ENCODE measurements at regions not wholly inside any gene's neighbourhood (a gene's known extent, or its start where the extent isn't known, plus 50 kb on each side); places are given as distances from the start of the nearest gene placed in this dataset.

DNA sequence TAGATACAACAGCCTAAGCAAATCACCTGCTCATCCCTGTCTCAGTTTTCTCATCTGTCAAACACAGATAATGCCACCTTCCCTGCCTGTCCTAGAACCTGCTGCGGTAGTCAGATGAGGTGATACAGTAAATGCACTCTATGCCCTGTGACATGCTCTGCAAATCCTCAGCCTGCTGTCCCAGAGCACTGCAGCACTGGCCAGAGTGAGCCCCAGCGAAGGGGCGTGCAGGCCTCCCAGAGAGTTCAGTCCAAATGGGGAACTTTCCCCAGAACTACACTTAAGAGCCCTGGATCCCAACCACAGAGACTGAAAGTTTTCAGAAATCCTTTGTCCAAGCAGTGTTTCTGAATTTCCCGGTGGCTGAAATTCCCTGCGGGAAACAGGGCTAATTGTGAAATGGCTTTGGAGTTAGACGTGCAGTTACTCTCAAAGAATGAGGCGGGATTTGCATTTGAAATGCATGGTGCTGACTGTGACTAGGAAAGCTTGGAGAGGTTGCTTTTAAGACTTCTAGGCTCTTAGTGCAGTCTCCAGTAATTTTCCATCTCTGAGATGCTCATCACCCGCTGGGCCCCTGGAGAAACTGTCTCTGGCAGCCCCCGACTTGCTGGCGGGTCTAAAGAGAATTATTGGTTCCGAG, 206.5 kb upstream of the AJAP1 start:
- 46 to 51% methylated on average over 11 of the region's 11 CpGs for WGBS, 2 donors
- TF ChIP-seq EP300 (IDR thresholded peaks at IDR 0.05), result no peak
- no peak for TF ChIP-seq POLR2A (IDR thresholded peaks at IDR 0.05)
- TF ChIP-seq, protein P1, sequence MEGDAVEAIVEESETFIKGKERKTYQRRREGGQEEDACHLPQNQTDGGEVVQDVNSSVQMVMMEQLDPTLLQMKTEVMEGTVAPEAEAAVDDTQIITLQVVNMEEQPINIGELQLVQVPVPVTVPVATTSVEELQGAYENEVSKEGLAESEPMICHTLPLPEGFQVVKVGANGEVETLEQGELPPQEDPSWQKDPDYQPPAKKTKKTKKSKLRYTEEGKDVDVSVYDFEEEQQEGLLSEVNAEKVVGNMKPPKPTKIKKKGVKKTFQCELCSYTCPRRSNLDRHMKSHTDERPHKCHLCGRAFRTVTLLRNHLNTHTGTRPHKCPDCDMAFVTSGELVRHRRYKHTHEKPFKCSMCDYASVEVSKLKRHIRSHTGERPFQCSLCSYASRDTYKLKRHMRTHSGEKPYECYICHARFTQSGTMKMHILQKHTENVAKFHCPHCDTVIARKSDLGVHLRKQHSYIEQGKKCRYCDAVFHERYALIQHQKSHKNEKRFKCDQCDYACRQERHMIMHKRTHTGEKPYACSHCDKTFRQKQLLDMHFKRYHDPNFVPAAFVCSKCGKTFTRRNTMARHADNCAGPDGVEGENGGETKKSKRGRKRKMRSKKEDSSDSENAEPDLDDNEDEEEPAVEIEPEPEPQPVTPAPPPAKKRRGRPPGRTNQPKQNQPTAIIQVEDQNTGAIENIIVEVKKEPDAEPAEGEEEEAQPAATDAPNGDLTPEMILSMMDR (IDR thresholded peaks at IDR 0.05), result no peak
- no peaks in the 10 kb centered on the region for H3K27me3 ChIP-seq
- no peaks in the 10 kb centered on the region for H3K9me3 ChIP-seq
- H3K4me3 ChIP-seq, result no peak overlapping the region
- no peaks in the 10 kb centered on the region for H3K36me3 ChIP-seq
- no peak overlapping the region for H3K27ac ChIP-seq
- no peak for DNase-seq (ENCODE audit: low spot score in 2 of 2)
- no peaks in the 10 kb centered on the region for H3K4me1 ChIP-seq

- Histone ChIP-seq H3K27me3 (no peaks in the 10 kb centered on the region), H3K9me3 (no peaks in the 10 kb centered on the region), H3K4me1 (no peaks in the 10 kb centered on the region), H3K4me3 (no peak overlapping the region), H3K27ac (no peak overlapping the region), H3K36me3 (no peaks in the 10 kb centered on the region)
- no peak for DNase-seq (ENCODE audit: low spot score in 2 of 2)
- WGBS, 2 donors, result 81% methylated on average over 5 of the region's 5 CpGs
- TF ChIP-seq POLR2A (IDR thresholded peaks at IDR 0.05) (no peak), EP300 (IDR thresholded peaks at IDR 0.05) (no peak)
Measured at GRCh38 chr1:4449972-4450371, 204.4 kb upstream of the AJAP1 start.

DNA sequence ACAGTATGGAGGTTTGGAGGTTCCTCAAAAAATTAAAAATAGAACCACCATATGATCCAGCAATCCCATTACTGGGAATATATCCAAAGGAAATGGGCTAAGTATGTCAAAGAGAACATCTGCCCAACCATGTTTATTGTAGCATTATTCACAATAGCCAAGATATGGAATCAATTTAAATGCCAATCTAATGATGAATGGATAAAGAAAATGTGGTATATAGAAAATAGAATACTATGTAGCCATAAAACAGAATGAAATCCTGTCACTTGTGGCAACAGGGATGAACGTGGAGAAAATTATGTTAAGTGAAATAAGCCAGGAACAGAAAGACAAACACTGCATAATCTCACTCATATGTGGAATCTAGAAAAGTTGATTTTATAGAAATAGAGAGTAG, 201.7 kb upstream of the AJAP1 start:
- peaks cover 0 to 10% (median 0%) of the 10 kb centered on the region in 4 donors for H3K9me3 ChIP-seq
- TF ChIP-seq EP300 (IDR thresholded peaks at IDR 0.05) (no peak), POLR2A (IDR thresholded peaks at IDR 0.05) (no peak)
- TF ChIP-seq, protein P1 (IDR thresholded peaks at IDR 0.05), result no peak
- H3K4me1 ChIP-seq, result no peaks in the 10 kb centered on the region
- DNase-seq (ENCODE audit: low spot score in 2 of 2), result no peak
- no peak overlapping the region for H3K4me3 ChIP-seq
- no peaks in the 10 kb centered on the region for H3K27me3 ChIP-seq
- WGBS, 2 donors, result 41 to 47% methylated on average over 1 of the region's 1 CpG
- no peak overlapping the region for H3K27ac ChIP-seq
- no peaks in the 10 kb centered on the region for H3K36me3 ChIP-seq

GRCh38 chr1:4460052-4460451, 194.4 kb upstream of the AJAP1 start:
- H3K36me3 ChIP-seq, result no peaks in the 10 kb centered on the region
- peaks cover 0 to 10% (median 0%) of the 10 kb centered on the region in 4 donors for H3K9me3 ChIP-seq
- no peak for DNase-seq (ENCODE audit: low spot score in 2 of 2)
- H3K4me1 ChIP-seq, result no peaks in the 10 kb centered on the region
- H3K4me3 ChIP-seq, result no peak overlapping the region
- TF ChIP-seq, protein P1 (IDR thresholded peaks at IDR 0.05), result no peak
- TF ChIP-seq EP300 (IDR thresholded peaks at IDR 0.05) (no peak), POLR2A (IDR thresholded peaks at IDR 0.05) (no peak)
- H3K27ac ChIP-seq, result no peak overlapping the region
- 76 to 90% methylated on average over 4 of the region's 5 CpGs for WGBS, 2 donors
- no peaks in the 10 kb centered on the region for H3K27me3 ChIP-seq

DNA sequence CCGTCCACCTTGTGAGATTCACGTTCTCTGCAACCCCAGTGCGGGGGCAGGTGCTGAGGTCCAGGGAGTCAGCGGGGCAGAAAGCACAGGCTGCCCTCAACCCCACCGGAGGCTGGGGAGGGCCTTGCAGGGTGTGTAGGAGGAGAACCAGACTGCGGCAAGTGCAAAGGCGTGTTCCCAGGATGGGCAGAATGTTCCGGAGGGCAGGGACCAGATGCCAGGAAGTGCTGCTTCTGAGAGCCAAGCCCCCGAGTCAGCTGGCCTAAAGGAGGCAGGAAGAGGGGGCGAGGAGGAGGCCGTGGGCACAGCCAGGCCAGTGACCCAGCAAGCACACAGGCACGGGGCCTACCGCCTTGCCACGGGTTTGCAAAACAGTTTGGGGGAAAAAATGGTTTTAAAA, 193.8 kb upstream of the AJAP1 start:
- H3K4me1 ChIP-seq, result no peaks in the 10 kb centered on the region
- DNase-seq (ENCODE audit: low spot score in 2 of 2), result no peak
- no peaks in the 10 kb centered on the region for H3K36me3 ChIP-seq
- no peaks in the 10 kb centered on the region for H3K27me3 ChIP-seq
- H3K27ac ChIP-seq, result no peak overlapping the region
- TF ChIP-seq, protein P1 (IDR thresholded peaks at IDR 0.05), result no peak
- TF ChIP-seq EP300 (IDR thresholded peaks at IDR 0.05) (no peak), POLR2A (IDR thresholded peaks at IDR 0.05) (no peak)
- H3K4me3 ChIP-seq, result no peak overlapping the region
- WGBS, 2 donors, result 72 to 83% methylated on average over 14 of the region's 14 CpGs
- peaks cover 0 to 8% (median 0%) of the 10 kb centered on the region in 4 donors for H3K9me3 ChIP-seq

Measured in tibial nerve (tissue), 4 donors.